Inflammatory macrophage treated with lipopolysaccharide for 4 hours (primary cell): ENCODE measurements at regions not wholly inside any gene's neighbourhood (a gene's known extent, or its start where the extent isn't known, plus 50 kb on each side); places are given as distances from the start of the nearest gene placed in this dataset.
"Not testable (repeated sequence)": the region's sequence is repeated elsewhere in the genome, so short reads cannot be mapped to it uniquely, and the experiment has no call there.

Experiments used
- DNase-seq: peaks from one replicate; pipeline ENCODE4 v3.0.0-alpha.2; 2020

GRCh38 chr3:171548917-171549316, 88.7 kb upstream of the TNIK start:
- DNase-seq: no peak

- DNase-seq: peak; percentile 81
Observed at GRCh38 chr3:171543759-171544300, 83.6 kb upstream of the TNIK start.

- DNase-seq: no peak
Observed at GRCh38 chr3:171542976-171543375, 82.8 kb upstream of the TNIK start.

GRCh38 chr3:171541647-171542046, 81.4 kb upstream of the TNIK start:
- no peak for DNase-seq

- no peak for DNase-seq
Observed at GRCh38 chr3:171541181-171541580, 81.0 kb upstream of the TNIK start.

- no peak for DNase-seq
Observed at GRCh38 chr3:171535799-171536198, 75.6 kb upstream of the TNIK start.

- DNase-seq: no peak
Observed at GRCh38 chr3:171535133-171535532, 74.9 kb upstream of the TNIK start.

GRCh38 chr3:171533702-171534101, 73.5 kb upstream of the TNIK start:
- no peak for DNase-seq

- DNase-seq: no peak
Observed at GRCh38 chr3:171532294-171532693, 72.1 kb upstream of the TNIK start.

GRCh38 chr3:171531716-171532115, 71.5 kb upstream of the TNIK start:
- DNase-seq: peak; percentile 46

GRCh38 chr3:171528102-171528501, 67.9 kb upstream of the TNIK start:
- no peak for DNase-seq

GRCh38 chr3:171526869-171527268, 66.7 kb upstream of the TNIK start:
- DNase-seq: no peak

- DNase-seq: no peak
Observed at GRCh38 chr3:171526146-171526545, 65.9 kb upstream of the TNIK start.

- DNase-seq: peak; percentile 11
Observed at GRCh38 chr3:171525437-171525836, 65.2 kb upstream of the TNIK start.

- DNase-seq: peak; percentile 42
Observed at GRCh38 chr3:171524921-171525310, 64.7 kb upstream of the TNIK start.

- peak; percentile 71 for DNase-seq
Observed at GRCh38 chr3:171522651-171523050, 62.4 kb upstream of the TNIK start.

GRCh38 chr3:171519423-171519822, 59.2 kb upstream of the TNIK start:
- not testable (repeated sequence) for DNase-seq

- DNase-seq: no peak
Observed at GRCh38 chr3:171516765-171517164, 56.6 kb upstream of the TNIK start.

GRCh38 chr3:171514466-171514865, 54.3 kb upstream of the TNIK start:
- peak; percentile 30 for DNase-seq

GRCh38 chr3:171511450-171511849, 51.2 kb upstream of the TNIK start:
- DNase-seq: no peak
